GM12864 (cell line): ENCODE measurements at regions not wholly inside any gene's neighbourhood (a gene's known extent, or its start where the extent isn't known, plus 50 kb on each side); places are given as distances from the start of the nearest gene placed in this dataset.
"Not testable (repeated sequence)": the region's sequence is repeated elsewhere in the genome, so short reads cannot be mapped to it uniquely, and the experiment has no call there.

Experiments used
- DNase-seq: peaks from one replicate; pipeline ENCODE4 v3.0.0-alpha.2; 2011; ENCODE audit warnings: low read depth
- H3K4me3 ChIP-seq: 2 replicates; pipeline ENCODE4 v1.5.1; 2011; ENCODE audit warnings: mild to moderate bottlenecking, low read depth, low read length, control low read depth
- TF ChIP-seq, protein P1 (sequence below): IDR thresholded peaks from 2 replicates; pipeline ENCODE4 v1.5.1; 2011; ENCODE audit warnings: low read depth, mild to moderate bottlenecking, moderate library complexity, low read length, control low read depth, inconsistent platforms; ENCODE audit errors: missing control alignments

DNA sequence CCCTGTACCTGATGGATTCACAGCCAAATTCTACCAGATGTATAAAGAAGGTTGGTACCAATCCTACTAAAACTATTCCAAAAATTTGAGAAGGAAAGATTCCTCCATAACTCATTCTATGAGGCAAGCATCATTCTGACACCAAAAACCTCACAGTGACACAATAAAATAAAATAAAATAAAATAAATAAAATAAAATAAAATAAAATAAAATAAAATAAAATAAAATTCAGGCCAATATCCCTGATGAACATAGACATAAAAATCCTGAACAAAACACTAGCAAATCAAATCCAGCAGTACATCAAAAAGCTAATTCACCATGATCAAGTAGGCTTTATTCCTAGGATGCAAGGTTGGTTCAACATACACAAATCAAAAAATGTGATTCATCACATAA, 108.1 kb downstream of the PROX1 start:
- not testable (repeated sequence) for H3K4me3 ChIP-seq, DNase-seq

DNA sequence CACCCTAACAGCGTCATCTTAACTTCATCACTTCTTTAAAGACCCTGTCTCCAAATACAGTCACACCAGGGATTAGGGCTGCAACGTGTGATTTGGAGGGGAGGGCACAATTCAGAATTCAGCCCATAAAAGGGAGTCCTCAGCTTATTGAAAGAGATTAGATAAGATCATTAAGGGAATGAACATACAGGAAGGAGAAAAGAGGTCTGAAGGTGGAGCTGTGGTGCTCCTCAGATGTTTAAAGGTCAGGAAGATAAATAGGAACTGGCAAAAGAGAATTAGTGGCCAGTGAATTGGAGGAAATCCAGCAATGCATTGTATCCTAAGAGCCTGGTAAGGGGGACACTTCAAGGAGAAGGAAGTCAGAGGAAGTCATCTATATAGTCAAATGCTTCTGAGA, 113.5 kb downstream of the PROX1 start:
- TF ChIP-seq, protein P1, sequence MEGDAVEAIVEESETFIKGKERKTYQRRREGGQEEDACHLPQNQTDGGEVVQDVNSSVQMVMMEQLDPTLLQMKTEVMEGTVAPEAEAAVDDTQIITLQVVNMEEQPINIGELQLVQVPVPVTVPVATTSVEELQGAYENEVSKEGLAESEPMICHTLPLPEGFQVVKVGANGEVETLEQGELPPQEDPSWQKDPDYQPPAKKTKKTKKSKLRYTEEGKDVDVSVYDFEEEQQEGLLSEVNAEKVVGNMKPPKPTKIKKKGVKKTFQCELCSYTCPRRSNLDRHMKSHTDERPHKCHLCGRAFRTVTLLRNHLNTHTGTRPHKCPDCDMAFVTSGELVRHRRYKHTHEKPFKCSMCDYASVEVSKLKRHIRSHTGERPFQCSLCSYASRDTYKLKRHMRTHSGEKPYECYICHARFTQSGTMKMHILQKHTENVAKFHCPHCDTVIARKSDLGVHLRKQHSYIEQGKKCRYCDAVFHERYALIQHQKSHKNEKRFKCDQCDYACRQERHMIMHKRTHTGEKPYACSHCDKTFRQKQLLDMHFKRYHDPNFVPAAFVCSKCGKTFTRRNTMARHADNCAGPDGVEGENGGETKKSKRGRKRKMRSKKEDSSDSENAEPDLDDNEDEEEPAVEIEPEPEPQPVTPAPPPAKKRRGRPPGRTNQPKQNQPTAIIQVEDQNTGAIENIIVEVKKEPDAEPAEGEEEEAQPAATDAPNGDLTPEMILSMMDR, result no peak
- DNase-seq, result no peak
- H3K4me3 ChIP-seq, result no peak overlapping the region

DNA sequence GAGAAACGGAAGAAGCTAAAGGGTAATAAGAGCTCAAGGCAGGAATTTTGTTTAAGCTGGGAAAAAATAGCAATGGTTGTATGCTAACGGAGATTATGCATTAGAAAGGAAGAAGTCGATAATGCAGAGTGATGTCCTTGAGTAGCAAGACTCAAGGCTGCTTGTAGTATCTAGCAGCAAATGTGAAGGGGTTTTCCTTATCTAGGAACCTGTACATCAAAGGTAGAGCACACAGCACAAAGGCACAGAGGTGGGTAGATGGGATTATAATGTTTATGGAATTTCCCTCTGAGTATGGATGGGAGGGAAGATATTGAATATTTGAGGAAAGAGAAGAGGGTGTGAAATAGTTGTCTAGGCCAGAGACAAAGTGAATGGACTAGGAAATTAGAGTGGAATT, 114.1 kb downstream of the PROX1 start:
- no peak for DNase-seq
- no peak overlapping the region for H3K4me3 ChIP-seq
- TF ChIP-seq, protein P1, result no peak

DNA sequence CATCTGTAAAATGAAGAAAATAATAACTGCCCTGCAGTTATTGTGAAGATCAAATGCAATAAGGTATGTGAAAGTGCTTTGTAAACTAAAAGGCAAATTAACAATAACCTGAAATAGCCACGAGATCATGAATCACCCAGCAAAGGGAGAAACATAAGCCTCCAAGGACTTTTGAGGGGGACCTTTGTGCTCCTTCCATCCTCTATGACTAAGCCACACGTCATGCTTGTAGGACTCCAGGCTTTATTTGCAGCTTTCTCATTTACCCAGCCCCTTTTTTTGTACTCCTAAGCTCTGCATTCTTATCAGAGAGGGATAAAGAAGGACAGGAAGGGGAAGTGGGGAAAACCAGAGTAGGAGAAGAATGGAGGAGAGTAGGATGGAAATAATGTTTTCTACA, 115.1 kb downstream of the PROX1 start:
- TF ChIP-seq, protein P1, result no peak
- DNase-seq, result no peak
- no peak overlapping the region for H3K4me3 ChIP-seq

DNA sequence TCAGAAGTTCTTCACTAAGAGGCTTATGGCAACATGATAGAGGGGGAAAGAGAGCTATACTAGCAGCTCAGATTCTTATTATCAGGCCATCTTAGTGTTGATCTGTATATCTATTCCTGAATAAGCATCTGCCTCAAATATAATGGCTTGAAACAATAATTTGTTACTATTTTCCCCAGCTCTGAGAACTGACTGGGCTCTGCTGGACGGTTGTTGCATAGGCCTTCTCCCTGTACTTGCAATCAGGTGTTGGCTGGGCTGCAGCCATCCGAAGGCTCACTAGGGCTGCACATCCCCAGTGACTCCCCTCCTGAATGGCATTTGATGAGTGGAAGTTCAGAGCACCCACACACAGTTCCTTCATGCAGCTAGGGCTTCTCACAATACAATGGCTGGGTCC, 116.0 kb downstream of the PROX1 start:
- no peak for DNase-seq
- TF ChIP-seq, protein P1, result no peak
- no peak overlapping the region for H3K4me3 ChIP-seq

DNA sequence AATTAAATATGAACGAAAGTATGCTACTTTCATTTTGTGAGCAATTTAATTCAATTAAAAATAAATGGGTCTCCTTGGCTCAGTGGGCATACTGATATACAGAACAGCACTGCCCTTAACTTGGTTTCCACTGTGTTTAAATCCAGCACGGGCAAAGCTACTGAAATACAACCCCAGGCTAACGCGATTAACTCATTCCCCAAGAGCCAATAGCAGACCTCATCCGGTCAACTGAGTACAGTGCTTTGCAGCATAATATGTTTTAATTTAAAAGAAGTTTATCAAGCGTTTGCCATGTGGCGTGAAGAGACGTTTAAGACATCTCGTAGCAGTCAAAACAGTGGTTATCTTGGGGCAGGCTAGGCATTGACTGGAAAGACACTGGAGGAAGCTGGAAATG, 118.6 kb downstream of the PROX1 start:
- DNase-seq, result no peak
- H3K4me3 ChIP-seq, result no peak overlapping the region
- TF ChIP-seq, protein P1, result no peak

DNA sequence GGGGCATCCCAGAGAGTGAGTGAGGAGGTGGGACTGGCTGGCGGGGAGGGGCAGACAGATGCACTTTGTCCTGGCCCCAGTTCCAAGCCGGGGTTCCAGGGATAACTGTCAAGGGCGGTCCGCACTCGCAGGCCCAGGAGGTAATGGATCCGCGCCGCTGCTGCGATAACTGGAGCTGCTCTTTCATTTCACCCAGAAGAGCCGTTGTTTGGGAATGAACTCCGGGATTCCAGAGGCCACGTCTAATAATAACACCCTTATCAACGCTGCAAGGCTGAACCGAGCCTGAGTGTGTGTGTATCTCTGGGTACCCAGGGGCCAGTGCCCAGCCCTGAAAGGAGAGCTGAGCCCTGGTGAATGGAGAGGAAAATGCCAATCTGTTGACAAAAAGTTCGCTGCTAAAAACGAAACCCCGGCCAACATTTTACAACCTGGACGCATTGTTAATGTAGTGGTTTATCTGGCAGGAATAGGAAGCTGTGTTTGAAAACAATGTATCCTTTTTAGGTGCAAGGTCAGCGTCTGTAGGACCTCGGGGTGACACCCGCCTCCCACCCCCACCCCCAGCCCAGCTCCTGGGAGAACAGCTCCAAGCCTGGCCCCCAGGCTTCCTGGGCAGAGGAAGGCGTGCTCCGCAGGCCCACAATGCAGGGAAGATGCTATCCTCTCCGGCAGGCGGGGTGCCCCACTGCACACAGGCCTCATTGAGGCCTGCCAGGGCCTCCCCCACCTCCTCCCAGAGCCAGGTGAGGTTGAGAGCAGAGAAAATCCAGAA, 119.7 kb downstream of the PROX1 start:
- no peak for DNase-seq
- TF ChIP-seq, protein P1, result no peak
- no peak overlapping the region for H3K4me3 ChIP-seq
